ENCODE measurements at regions not wholly inside any gene's neighbourhood (a gene's known extent, or its start where the extent isn't known, plus 50 kb on each side); places are given as distances from the start of the nearest gene placed in this dataset.

DNA sequence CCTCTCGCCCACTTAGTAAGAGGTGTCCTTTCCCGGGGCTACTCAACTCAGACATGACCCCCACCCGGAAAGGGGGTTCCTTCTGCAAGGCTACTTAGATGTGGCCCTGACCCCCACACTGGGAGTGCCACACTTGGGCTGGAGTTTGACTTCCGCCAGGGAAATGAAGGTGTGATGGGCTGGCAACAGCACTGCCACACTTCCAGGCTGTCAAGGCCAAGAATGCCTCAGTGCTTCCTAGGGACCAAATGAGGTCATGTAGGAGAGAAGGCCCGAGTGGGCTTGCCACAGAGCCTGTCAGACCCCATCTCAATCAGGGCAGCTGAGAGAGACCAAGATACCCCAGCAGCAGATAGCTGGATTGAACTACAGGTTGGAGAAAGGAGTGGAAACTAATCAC is 55.5 kb downstream of the DRD1 start:
- no peak for DNase-seq

DNA sequence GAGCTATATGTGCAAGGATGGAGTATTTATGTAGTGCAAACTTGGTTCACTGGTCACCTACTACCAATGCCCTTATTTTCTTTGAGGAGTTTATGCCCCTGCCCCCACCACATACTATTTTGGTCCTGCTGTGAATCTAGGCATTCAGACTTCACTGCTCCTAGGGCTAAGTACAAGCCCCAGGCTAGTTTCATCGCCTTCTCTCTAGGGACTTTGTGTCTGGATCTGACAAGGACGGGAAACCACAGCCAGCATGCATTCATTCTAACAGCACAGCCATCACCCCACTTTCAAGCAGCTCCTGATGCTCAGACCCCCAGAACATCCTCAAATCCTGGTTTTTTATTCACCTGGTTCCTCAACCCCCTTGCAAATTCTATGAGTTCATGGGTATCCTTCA is 56.8 kb downstream of the DRD1 start:
- DNase-seq, result no peak

DNA sequence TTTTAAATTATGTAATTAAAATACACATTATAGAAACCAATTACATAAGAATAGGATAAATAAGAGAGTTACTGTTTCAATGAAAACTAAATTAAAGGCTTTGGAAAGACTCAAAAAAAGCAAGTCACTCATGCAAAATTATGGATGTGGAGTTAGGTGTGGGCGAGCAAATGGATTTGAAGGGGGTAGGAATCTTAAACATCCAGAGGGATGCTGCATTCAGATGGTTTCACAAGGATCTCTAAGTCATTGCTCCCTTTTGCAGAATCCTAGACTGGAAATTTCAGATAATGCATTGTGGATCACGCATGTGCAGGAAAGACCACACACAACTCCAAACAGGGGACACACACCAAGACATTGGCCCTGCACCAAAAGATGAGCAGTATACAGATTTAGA is 57.5 kb downstream of the DRD1 start:
- no peak for DNase-seq

DNA sequence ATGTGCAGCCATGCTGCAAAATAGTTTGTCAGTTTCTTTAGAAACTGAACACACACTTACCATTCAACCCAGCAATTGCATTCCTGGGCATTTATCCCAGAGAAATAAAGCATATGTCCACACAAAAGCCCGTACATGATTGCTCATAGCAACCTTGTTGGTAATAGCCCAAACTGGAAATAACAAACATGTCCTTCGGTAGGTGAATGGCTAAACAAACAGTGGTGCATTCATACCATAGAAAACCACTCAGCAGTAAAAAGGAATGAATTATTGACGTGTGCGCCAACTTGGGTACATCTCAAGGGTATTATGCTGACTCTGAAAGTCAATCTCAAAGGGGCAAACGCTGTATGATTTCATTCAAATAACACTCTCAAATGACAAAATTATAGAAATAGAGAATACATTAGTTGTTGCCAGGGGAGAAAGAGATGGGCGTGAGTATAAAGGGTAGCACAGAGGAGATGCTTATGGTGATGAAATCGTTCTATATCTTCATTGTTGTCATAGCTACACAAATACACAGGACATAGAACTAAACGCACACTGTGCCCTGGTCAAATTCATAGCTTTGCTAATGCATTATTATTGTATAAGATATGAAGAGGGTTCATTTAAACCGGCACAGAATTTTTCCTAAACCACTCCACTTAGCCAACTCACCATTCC is 58.2 kb downstream of the DRD1 start:
- no peak for DNase-seq

DNA sequence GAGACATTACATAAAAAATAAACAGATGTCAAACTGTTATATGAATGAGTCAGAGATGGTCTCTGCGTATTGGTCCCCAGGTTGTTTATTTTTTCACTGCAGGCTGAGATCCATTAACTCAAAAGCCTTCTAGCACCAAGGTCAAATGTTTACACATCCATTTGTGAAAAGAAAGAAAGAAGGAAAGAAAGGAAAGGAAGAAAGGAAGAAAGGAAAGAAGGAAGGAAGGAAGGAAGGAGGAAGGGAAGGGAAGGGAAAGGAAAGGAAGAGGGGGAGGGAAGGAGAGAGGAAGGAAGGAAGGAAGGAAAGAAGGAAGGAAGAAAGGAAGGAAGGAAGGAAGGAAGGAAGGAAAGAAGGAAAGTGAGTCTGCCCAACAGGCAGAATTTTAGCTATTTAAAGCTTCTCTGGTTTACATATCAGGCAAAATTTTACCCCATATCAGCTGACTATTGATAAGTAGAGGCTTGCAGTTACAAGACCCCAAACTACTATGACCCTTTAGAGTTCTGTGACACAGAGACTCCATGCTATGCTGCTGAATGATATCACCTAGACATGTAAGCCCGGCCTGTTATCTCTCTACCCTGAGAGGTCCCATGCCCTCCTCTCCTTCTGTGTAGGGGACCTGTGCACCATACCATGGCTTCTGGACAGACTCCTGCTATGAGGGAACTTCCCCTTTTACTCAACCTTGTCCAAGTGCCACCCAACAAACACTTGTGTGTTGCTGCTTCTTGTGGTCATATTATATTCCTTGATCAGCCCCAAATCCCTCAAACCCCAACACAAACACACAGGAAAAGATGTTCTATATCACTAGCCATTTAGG is 59.0 kb downstream of the DRD1 start:
- DNase-seq, result no peak

DNA sequence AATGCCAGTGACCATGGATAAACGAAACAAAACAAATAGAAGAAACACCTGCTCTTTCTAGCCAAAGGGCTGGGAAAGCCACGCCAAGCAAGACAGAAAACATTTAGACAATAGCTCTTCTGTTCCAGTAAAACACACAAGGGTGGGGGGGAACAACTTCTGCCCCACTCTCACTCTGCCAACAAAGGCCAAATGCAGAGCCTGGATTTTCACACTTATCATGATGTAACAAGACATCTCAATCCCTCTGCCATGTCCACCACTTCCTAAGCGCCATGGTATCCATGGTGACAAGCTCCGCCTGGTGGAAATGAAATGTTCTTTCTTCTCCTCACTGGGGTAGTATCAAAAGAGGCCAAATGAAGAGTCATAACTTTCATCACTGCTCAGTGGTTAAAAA is 60.6 kb downstream of the DRD1 start:
- DNase-seq, result no peak

DNA sequence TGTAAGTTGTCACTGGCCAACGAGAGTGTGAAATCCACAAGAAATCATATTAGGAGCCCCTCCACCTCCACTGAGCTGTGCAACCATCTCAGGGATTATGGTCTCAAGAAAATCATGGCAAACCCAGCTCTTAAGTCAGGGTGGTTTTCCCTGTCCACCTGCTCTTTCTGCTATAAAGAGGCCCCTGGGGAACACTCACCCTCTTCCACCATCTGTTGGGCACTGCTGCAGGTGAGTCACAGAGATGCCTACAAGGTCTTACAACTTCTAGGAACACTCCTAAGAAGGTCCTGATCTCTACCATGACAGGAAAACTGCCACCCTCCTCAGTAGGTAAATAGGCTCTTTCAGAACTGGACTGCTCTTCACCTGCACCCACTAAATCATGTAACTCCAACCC is 61.8 kb downstream of the DRD1 start:
- no peak for DNase-seq

DNA sequence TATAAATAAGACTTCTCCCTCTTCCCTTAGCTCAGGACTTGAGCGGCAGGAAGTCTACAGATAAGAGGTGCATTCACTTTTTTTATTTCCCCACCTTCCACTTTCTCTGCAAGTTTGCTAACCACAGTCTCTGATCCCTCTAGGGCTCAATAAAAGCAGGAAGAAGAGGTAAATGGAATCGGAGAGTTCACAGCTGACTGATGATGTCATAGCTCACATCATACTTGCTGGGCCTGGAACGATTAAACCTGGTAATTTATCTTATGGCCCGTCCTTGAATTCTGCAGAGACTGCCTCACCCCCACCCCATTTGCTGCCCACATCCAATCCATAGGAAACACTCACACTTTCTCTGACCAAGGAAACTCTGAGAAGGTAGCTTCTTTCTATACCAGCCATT is 62.9 kb downstream of the DRD1 start:
- DNase-seq, result no peak

DNA sequence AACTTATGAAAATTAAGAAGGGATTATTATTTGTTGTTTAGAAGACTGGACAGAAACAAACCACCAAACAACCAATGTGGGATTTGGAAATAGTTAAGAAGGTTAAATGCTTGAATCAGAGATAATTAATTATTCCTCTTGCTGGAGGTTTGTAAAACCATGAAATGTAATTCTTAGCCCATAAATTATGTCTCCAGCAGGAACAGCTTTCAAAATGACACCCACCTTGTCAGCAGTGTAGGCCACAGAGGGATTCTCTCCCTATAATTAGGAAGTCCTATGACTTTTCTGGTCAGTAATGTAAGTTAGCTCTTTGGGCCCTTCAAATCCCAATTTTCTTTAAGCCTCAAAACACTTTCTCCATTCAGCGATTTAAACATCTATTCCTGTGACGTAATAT is 63.3 kb downstream of the DRD1 start:
- no peak for DNase-seq

DNA sequence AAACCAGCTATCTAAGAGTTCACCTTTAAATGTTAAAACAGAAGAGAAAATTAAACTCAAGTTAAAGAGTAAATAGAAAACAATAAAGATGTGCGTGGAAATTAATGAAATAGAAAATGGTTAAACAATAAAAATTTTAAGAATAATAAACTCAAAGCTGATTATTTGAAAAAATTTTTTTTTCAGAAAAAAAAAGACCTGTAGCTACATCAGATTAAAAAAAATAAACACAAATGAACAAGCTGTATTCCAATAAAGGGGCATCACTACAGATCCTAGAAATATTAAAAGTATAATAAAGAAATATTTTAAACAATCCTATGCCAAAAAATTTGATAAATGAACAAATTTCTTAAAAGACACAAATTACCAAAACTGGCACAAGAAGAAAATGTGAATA is 64.1 kb downstream of the DRD1 start:
- DNase-seq, result no peak

DNA sequence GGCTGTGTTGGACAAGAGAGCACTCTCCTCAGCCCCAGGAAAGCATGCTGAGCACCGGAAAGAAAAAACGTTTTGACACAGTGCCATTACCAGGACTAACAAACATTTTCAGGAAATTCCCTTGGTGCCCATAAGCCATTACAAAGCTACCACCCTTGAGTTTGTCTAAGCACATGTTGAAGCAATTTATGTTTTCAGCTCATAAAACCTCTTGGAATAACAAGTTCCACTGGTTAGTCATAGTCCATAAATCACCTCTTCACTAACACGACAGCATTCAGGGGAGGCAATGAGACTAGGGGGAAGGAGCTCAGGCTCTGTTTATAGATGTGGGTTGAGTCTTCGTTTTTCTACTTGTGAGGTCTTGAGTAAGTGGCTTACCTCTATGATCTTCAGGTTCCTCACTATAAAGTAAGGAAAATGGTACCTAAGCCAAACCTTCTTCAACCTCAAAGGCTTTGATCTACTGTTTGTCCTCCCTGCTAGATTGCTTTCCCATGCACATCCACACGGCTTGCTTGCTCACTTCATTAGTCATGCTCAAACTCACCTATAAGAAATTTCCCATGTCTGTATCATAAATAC is 65.4 kb downstream of the DRD1 start:
- DNase-seq, result no peak

DNA sequence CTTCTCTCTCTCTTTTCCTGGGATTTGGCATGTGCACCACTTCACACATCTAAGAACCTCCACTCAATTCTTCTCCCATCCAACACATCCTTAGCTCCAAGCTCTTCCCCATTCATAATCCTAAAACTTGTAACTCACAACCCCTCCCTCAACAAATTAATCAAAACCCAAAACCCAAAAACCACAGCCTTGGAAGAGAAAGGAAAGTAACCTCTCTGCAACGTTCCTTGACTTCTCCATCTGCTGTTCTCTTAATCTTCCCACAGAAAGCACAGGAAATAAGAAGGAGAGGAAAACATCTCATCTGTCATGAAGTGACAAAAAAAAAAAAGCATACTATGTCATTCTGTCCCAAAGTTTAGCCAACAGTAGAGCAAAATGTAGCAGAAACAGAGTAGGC is 66.2 kb downstream of the DRD1 start:
- no peak for DNase-seq

DNA sequence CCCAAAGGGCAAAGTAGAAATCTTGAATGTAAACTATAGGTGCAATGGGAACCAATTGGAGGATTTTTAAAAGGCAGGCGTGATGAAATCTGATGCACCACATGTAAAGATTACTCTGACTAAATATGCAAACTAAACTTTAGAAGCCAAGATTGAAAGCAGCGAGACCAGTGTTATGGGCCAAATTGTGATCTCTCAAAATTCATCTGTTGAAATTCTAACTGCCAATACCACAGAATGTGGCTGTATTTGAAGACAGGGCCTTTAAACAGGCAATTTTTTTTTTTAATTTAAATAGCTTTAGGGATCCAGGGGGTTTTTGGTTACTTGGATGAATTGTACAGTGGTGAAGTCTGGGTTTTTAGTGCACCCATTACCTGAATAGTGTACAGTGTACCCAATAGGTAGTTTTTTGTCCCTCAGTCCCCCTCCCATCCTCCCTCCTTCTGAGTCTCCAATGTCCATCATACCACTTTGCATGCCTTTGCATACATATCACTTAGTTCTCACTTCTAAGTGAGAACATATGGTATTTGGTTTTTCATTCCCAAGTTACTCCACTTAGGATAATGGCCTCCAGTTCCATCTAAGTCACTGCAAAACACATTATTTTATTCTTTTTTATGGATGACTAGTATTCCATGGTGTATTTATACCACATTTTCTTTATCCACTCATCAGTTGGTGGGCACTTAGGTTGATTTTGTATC is 69.7 kb downstream of the DRD1 start:
- no peak for DNase-seq

DNA sequence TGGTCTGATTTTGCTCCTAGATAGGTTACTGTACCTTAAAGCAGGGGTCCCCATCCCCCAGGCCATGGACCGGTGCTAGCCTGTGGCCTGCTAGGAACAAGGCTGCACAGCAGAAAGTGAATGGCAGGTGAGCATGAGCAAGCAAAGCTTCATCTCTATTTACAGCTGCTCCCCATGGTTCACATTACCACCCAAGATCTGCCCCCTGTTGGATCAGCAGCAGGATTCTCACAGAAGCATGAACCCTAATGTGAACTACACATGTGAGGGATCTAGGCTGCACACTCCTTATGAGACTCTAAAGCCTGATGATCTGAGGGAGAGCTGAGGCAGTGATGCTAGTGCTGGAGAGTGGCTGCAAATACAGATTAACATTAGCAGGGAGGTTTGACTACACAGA is 78.1 kb downstream of the DRD1 start:
- DNase-seq, result no peak

DNA sequence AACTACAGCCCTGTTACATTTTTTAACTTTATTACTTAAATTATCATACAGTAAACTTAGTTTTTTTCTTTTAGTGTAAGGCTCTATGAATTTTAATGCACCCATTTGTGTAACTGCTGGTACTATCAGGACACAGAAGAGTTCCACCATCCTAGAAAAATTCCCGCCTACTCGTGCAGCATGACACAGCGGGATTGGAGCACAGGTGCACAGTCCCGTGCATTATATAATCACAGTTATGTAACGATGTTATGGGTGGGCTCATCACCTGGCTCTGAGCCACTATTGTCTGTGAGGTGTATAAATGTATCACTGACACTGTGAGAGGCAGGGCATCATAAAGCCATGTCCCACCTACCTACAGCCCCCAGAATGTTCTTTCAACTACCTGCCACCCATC is 80.7 kb downstream of the DRD1 start:
- no peak for DNase-seq

DNA sequence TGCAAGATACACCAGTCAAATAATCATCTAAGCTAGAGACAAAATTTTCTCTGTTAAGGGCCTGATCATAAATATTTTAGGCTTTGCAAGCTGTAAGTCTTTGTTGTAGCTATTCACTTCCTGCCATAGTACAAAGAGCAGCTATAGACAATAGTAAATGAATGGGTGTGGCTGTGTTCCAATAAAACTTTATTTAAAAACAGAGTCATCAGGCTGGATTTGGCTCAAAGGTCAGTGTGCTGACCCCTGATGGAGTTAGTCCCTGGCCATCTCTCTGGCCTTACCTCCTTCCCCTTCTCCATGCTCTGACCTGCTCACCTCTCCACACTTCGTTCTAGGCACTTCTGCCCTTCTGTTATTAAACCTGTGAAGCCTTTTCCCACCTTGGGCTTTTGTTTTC is 86.0 kb downstream of the DRD1 start:
- DNase-seq, result no peak

DNA sequence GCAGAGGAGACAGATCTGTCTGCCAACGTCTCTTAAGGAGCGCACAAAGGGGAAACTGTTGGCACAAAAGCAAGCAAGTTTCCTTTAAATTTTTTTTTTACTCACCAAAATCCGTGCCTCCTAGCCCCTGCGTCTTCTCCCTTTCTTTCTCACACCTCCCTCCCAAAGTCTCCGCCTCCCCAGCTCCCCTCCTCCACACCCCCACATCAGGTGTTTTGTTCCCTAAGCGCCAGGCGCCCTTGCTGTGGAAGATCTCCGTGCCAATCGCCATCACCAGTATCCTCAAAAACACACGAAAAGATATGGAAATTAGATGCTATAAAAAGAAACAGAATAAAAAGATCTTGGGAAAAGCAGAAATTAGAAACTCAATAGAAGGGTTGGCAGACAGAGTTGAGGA is 87.6 kb downstream of the DRD1 start:
- no peak for DNase-seq

DNA sequence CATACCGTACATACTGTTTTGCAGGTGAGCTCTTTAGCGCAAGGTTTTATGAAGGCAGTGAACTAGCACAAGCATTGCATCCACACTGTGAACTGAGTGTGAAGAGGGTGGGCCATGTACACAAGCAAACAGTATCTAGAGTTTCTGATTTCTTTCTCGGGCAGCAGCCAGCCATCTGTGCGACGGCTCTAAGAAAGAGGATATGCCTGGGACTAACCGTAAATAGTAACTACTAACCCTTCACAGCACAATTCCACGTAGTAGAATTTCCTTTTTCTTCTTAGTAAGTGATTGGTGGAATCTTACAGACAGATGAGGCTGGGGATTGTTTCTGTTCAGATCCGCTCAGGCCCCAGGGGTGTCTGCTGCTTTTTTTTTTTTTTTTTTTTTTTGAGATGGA is 89.0 kb downstream of the DRD1 start:
- no peak for DNase-seq

DNA sequence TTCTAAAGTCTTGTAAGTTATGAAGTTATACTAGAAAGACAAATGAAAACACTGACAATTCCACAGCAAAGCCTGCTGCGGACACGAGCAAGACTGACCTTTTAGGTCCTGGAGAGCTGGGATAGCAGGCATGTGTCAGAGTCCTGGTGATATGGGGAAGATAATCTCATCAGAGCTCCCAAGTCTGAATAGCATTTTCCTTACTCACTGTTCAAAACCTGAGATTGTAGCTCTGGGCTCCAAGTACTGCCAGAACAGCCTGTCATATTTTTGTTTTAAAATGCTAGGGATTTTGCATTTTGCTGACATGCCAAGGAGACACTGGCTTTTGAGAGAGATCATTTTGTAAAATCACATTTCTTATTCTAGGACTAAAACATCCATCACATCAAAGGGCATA is 90.1 kb downstream of the DRD1 start:
- DNase-seq, result no peak

DNA sequence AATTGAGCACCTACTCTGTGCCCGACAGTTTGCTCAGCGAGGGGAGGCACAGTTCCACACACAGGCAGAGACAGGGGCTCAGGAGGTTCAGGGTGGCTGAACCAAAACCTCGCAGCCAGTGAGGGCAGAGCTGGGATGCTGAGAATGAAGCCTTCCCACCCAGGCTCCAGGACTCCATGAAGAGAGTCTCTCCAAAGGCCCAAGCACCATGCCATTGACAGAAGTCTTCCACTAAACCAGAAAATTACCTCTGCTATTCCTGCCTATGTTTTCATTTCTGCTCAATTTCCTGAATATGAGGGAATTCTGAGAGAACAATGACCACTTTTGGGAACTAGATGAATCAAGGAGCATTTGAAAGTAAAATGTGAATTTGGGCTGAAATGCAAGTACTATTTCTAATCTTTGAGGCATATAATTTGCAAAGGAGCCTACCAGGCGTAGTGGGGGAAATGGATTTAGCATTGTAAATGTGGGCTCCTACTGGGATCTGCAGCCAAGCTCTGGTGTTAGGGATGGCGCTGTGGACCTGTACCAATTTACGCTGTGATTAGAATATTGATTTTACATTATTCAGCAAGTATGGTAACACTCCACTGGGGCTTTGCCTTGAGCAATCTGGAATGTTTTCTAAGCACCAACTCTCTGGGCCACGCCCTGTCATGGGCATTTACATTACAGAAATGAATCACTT is 91.9 kb downstream of the DRD1 start:
- DNase-seq, result no peak

DNA sequence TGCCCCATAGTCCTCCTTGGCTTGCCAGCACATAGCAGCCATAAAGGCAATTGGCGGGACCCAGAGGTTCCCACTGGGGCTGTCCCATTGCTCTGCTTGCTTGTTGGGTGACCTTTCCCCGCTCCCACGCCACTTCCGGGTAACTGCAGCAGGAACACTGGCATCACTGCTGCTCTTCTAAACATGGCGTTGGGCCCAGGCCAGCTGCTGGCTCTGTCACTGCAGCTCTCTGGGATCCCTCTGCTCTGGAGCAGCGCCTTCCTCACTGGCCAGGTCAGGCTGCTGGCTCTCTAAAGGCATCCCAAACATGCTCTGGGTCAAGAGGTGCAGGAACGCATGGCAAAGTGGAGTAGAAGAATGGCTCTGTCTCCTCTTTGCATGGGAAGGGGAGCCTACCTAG is 92.9 kb downstream of the DRD1 start:
- DNase-seq, result no peak

DNA sequence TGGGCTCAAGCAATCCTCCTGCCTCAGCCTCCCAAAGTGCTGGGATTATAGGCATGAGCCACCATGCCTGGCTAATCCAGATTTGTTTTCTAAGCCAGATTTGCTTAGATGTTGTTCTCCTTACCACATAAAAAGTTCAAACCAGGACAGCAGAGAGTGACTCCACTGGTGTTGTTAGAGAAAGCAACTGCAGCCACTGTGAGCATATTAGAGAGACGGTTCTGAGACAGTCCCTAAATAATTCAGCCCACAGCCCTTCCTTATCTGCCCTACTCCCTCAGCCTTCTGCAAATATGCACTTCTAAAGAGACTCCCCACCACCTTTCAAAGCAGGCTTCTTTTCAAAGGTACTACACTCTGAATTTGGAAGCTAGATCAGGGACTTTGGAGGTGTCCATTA is 96.1 kb downstream of the DRD1 start:
- no peak for DNase-seq

DNA sequence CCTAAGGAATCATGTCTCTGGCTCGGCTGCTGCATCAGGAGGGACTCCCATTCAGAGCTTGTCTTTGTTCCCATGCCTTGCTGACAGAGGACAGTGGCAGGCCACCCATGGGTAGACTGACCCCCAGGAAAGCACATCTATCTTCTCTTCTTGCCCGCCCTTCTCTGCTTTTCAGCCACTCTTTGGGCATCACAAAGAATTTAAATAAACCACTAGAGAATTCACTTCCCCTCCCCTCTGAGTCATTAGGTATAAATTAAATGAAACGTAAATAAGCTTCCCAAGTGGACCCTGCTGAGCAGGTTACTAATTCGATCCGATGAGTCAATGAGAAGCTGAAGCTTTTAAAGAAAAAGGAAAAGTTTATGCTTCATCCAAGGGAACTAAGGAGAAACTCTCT is 97.0 kb downstream of the DRD1 start:
- DNase-seq, result no peak
